PC-3 (cell line): ENCODE measurements at regions not wholly inside any gene's neighbourhood (a gene's known extent, or its start where the extent isn't known, plus 50 kb on each side); places are given as distances from the start of the nearest gene placed in this dataset.

Experiments
- ATAC-seq: fragments of 200-7000 bp; cut with Tn5 transposase; 2 replicates; pipeline ENCODE4 v1.9.1; 2020; ENCODE audit warnings: mild to moderate bottlenecking, moderate library complexity
- BruUV-seq: library from RNA; stranded (reverse); fragments of 400-500 nt; replicated peaks from 2 replicates; lab custom pipeline; 2021; lab: Mats Ljungman, UMichigan
- CTCF ChIA-PET: fragments of 300-600 bp; sonication (Branson Sonifier 250); formaldehyde crosslinking; loops from one replicate; lab custom pipeline; 2022; ENCODE audit warnings: antibody characterized with exemption; lab: Charles Lee
- POLR2A ChIA-PET: fragments of 300-600 bp; sonication (Branson Sonifier 250); formaldehyde crosslinking; loops from one replicate; lab custom pipeline; 2022; ENCODE audit warnings: antibody characterized with exemption; ENCODE audit not compliant: unreplicated experiment; lab: Charles Lee
- DNase-seq: peaks from one replicate; pipeline ENCODE4 v3.0.0-alpha.2; 2015
- H2AFZ ChIP-seq: fragments of 300-600 bp; sonication (generic); 2 replicates; pipeline ENCODE4 v1.6.0; 2016; ENCODE audit warnings: antibody characterized with exemption, low read length
- H3F3A ChIP-seq: fragments of 300-600 bp; sonication (generic); one replicate; pipeline ENCODE4 v1.6.0; 2017; ENCODE audit warnings: antibody characterized with exemption, low read length, control low read depth, mild to moderate bottlenecking; ENCODE audit not compliant: unreplicated experiment
- H3K27ac ChIP-seq: fragments of 300-600 bp; sonication (generic); 2 replicates; pipeline ENCODE4 v1.5.1; 2016; ENCODE audit warnings: mild to moderate bottlenecking, low read length
- H3K27me3 ChIP-seq: fragments of 300-600 bp; sonication (generic); 2 replicates; pipeline ENCODE4 v1.6.1; 2016; ENCODE audit warnings: low read length, mixed read lengths
- H3K36me3 ChIP-seq: fragments of 300-600 bp; sonication (generic); 2 replicates; pipeline ENCODE4 v1.6.1; 2016; ENCODE audit warnings: low read depth, mixed run types, low read length, mixed read lengths
- H3K4me1 ChIP-seq: fragments of 300-600 bp; sonication (generic); 2 replicates; pipeline ENCODE4 v1.5.1; 2016; ENCODE audit warnings: low read length; ENCODE audit not compliant: insufficient read depth
- H3K4me2 ChIP-seq: fragments of 300-600 bp; sonication (generic); 2 replicates; pipeline ENCODE4 v1.6.0; 2016; ENCODE audit warnings: low read length
- H3K4me3 ChIP-seq: fragments of 300-600 bp; sonication (generic); 2 replicates; pipeline ENCODE4 v1.5.1; 2016; ENCODE audit warnings: mild to moderate bottlenecking, low read length, mixed read lengths
- H3K79me2 ChIP-seq: fragments of 300-600 bp; sonication (generic); 2 replicates; pipeline ENCODE4 v1.6.1; 2017; ENCODE audit warnings: low read length, mixed read lengths
- H3K9ac ChIP-seq: fragments of 300-600 bp; sonication (generic); 2 replicates; pipeline ENCODE4 v1.6.0; 2016; ENCODE audit warnings: mild to moderate bottlenecking, low read length
- H3K9me2 ChIP-seq: fragments of 300-600 bp; sonication (generic); replicated peaks from 2 replicates; pipeline ENCODE4 v1.6.1; 2016; ENCODE audit warnings: mixed run types, low read length, mixed read lengths
- H3K9me3 ChIP-seq: fragments of 300-600 bp; sonication (generic); 2 replicates; pipeline ENCODE4 v1.6.1; 2016; ENCODE audit warnings: low read length, mixed read lengths
- H4K20me1 ChIP-seq: fragments of 300-600 bp; sonication (generic); 2 replicates; pipeline ENCODE4 v1.6.1; 2016; ENCODE audit warnings: low read length, mixed read lengths
- EZH2 ChIP-seq: fragments of 300-600 bp; sonication (generic); IDR thresholded peaks from one replicate; pipeline ENCODE4 v1.6.1; 2017; ENCODE audit warnings: antibody characterized with exemption, mild to moderate bottlenecking, low read length; ENCODE audit not compliant: unreplicated experiment
- EZH2phosphoT487 ChIP-seq: fragments of 300-600 bp; sonication (generic); IDR thresholded peaks from 2 replicates; pipeline ENCODE4 v1.6.1; 2018; ENCODE audit warnings: mild to moderate bottlenecking, antibody characterized with exemption, low read length, borderline replicate concordance
- intact Hi-C: fragments of 100-400 bp; cut with micrococcal nuclease; formaldehyde crosslinking; loops from 2 replicates; pipeline ENCODE4 v1.9.0; 2023
- TF ChIP-seq, protein P1 (sequence below): fragments of 300-600 bp; sonication (generic); conservative IDR thresholded peaks from 2 replicates; pipeline ENCODE4 v1.5.1; 2017; ENCODE audit warnings: antibody characterized with exemption, low read depth, mild to moderate bottlenecking, low read length

DNA sequence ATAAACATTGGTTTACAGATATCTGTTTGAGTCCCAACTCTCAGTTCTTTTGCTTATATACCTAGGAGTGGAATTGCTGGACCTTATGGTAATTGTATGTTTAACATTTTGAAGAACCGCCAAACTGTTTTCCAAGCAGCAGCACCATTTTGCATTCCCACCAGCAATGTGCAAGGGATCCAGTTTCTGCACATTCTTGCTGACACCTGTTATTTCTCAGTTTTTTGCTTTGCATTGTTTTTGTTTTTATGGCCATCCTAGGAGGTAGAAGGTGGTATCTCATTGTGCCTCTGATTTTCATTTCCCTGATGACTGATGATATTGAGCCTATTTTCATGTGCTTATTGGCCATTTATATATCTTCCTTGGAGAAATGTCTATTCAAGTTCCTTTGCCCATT is 71.2 kb downstream of the MCFD2 start:
- Histone ChIP-seq H3F3A (no peaks in the 10 kb centered on the region), H2AFZ (no peak overlapping the region), H3K9me3 (no peaks in the 10 kb centered on the region), H3K9ac (no peak overlapping the region), H3K4me2 (no peak overlapping the region), H4K20me1 (no peaks in the 10 kb centered on the region), H3K79me2 (no peaks in the 10 kb centered on the region), H3K27me3 (no peaks in the 10 kb centered on the region), H3K27ac (no peak overlapping the region), H3K4me3 (no peak overlapping the region), H3K9me2 (no peaks in the 10 kb centered on the region), H3K36me3 (no peaks in the 10 kb centered on the region), H3K4me1 (peaks cover 35% of the 10 kb centered on the region)
- intact Hi-C loops: no loop called here
- no TSS peak for BruUV-seq
- DNase-seq: no peak
- ChIA-PET CTCF (no interaction called here), POLR2A (no interaction called here)
- ATAC-seq: no peak
- TF ChIP-seq EZH2phosphoT487: no peak

DNA sequence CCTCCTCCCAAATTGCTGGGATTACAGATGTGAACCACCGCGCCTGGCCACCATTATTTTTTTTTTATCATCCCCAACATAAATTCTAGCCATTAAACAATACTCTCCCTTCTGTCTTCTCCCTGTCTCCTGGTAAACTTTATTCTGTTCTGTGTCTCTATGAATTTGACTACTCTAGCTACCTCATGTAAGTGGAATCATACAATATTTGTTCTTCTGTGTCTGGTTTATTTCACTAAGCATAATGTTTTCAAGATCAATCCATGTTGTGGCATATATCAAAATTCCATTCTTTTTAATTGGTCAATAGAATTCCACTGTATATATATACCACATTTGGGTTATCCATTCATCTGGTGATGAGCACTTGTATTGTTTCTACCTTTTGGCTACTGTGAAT is 71.6 kb downstream of the MCFD2 start:
- Histone ChIP-seq H3F3A (no peaks in the 10 kb centered on the region), H3K9me3 (no peaks in the 10 kb centered on the region), H3K4me1 (peaks cover 31% of the 10 kb centered on the region), H4K20me1 (no peaks in the 10 kb centered on the region), H3K27ac (no peak overlapping the region), H3K9me2 (no peaks in the 10 kb centered on the region), H3K4me2 (no peak overlapping the region), H3K9ac (no peak overlapping the region), H3K36me3 (no peaks in the 10 kb centered on the region), H3K4me3 (no peak overlapping the region), H3K27me3 (no peaks in the 10 kb centered on the region), H3K79me2 (no peaks in the 10 kb centered on the region), H2AFZ (no peak overlapping the region)
- intact Hi-C loops: no loop called here
- ChIA-PET POLR2A (no interaction called here), CTCF (no interaction called here)
- BruUV-seq: no TSS peak
- DNase-seq (no peak), ATAC-seq (no peak)
- TF ChIP-seq EZH2 (no peak), EZH2phosphoT487 (no peak)
- TF ChIP-seq, protein P1, sequence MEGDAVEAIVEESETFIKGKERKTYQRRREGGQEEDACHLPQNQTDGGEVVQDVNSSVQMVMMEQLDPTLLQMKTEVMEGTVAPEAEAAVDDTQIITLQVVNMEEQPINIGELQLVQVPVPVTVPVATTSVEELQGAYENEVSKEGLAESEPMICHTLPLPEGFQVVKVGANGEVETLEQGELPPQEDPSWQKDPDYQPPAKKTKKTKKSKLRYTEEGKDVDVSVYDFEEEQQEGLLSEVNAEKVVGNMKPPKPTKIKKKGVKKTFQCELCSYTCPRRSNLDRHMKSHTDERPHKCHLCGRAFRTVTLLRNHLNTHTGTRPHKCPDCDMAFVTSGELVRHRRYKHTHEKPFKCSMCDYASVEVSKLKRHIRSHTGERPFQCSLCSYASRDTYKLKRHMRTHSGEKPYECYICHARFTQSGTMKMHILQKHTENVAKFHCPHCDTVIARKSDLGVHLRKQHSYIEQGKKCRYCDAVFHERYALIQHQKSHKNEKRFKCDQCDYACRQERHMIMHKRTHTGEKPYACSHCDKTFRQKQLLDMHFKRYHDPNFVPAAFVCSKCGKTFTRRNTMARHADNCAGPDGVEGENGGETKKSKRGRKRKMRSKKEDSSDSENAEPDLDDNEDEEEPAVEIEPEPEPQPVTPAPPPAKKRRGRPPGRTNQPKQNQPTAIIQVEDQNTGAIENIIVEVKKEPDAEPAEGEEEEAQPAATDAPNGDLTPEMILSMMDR: no peak

DNA sequence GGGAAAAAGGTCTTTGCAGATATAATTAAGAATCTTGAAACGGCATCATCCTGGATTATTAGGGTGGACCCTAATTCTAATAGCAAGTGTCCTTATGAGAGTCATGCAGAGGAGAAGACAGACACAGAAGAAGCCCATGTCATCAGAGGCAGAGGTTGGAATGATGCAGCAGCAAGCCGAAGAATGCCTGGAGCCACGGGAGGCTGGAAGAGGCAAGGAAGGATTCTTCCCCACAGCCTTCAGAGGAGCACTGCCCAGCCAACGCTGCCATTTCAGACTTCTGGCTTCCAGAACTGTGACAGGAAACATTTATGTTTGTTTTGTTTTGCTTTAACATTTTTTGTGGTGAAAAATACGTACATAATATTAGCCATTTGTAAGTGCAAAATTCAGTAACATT is 72.3 kb downstream of the MCFD2 start:
- intact Hi-C loops: no loop called here
- H3K4me3 ChIP-seq: no peak overlapping the region

More for the DNA sequence above, 72.3 kb downstream of the MCFD2 start:
- no TSS peak for BruUV-seq
- Histone ChIP-seq H3K27ac (no peak overlapping the region), H3K27me3 (no peaks in the 10 kb centered on the region), H3K4me1 (peaks cover 24% of the 10 kb centered on the region), H3F3A (no peaks in the 10 kb centered on the region), H3K4me2 (no peak overlapping the region), H3K9me3 (no peaks in the 10 kb centered on the region), H2AFZ (no peak overlapping the region), H3K79me2 (no peaks in the 10 kb centered on the region), H4K20me1 (no peaks in the 10 kb centered on the region), H3K36me3 (no peaks in the 10 kb centered on the region), H3K9ac (no peak overlapping the region), H3K9me2 (no peaks in the 10 kb centered on the region)
- ChIA-PET POLR2A (no interaction called here), CTCF (no interaction called here)
- DNase-seq (no peak), ATAC-seq (no peak)
- TF ChIP-seq, protein P1: no peak
- TF ChIP-seq EZH2: no peak
- TF ChIP-seq EZH2phosphoT487: no peak
